ENCODE measurements at regions not wholly inside any gene's neighbourhood (a gene's known extent, or its start where the extent isn't known, plus 50 kb on each side); places are given as distances from the start of the nearest gene placed in this dataset.

DNA sequence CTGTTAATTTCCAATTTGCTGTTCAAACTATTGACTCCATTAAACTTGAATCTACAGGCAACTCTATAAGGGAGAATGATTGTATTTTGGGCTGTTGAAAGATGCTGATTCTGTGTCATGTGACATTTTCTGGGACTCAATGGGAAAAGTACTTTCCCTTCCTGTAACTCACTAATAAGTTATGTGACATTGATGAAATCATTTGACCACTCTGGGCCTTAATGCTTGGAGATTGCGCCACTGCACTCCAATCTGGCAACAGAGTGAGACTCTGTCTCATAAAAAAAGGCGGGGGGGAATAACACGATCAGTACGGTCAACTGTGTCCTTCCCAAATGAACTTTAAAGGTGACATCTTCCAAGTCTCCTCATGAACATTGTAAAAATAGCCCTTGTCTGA, 215.2 kb upstream of the SGO1 start:
- Histone ChIP-seq H3K9ac (ENCODE audit: extremely low read depth, insufficient read length, low read length) (no peak overlapping the region), H3K56ac (ENCODE audit: insufficient read length, low read depth, low read length) (no peak overlapping the region), H4K8ac (replicated peaks; ENCODE audit: insufficient read length, low read depth, low read length) (no peak overlapping the region), H3K4me1 (ENCODE audit: insufficient read depth, low read length) (no peaks in the 10 kb centered on the region), H2BK120ac (ENCODE audit: low read depth, low read length, poor library complexity, severe bottlenecking) (no peak overlapping the region), H3K23me2 (ENCODE audit: insufficient read length, low read depth, low read length, poor library complexity, severe bottlenecking) (no peaks in the 10 kb centered on the region), H3T11ph (ENCODE audit: low read length) (no peak overlapping the region), H2AK5ac (ENCODE audit: insufficient read length, low read length) (no peak overlapping the region), H3K27ac (ENCODE audit: insufficient read length, low read depth, low read length) (no peak overlapping the region), H4K5ac (ENCODE audit: insufficient read length, low read depth, low read length) (no peak overlapping the region), H4K91ac (ENCODE audit: insufficient read length, low read depth, low read length) (no peak overlapping the region), H2BK5ac (ENCODE audit: insufficient read length, low read length) (no peak overlapping the region), H3K23ac (ENCODE audit: insufficient read length, low read depth, low read length) (no peak overlapping the region), H3K18ac (ENCODE audit: insufficient read length, low read depth, low read length) (no peak overlapping the region), H3K79me2 (ENCODE audit: insufficient read depth, low read length) (no peaks in the 10 kb centered on the region), H4K20me1 (ENCODE audit: control insufficient read depth, insufficient read depth, insufficient read length) (no peaks in the 10 kb centered on the region), H3K14ac (ENCODE audit: insufficient read depth, low read length) (no peak overlapping the region), H2BK12ac (ENCODE audit: insufficient read length, low read depth, low read length) (no peak overlapping the region), H3K9me3 (ENCODE audit: control insufficient read depth, low read depth, low read length) (no peaks in the 10 kb centered on the region), H2BK20ac (ENCODE audit: low read depth, low read length, poor library complexity, severe bottlenecking) (no peak overlapping the region), H3K4ac (ENCODE audit: low read depth, low read length) (no peak overlapping the region), H3K27me3 (ENCODE audit: insufficient read depth, low read length) (no peaks in the 10 kb centered on the region), H2AFZ (ENCODE audit: low read length) (no peak overlapping the region), H3K4me2 (ENCODE audit: insufficient read depth, insufficient read length, low read length) (no peak overlapping the region), H2BK15ac (ENCODE audit: low read depth, low read length) (no peak overlapping the region), H3K79me1 (ENCODE audit: insufficient read depth, low read depth, low read length, poor library complexity, severe bottlenecking) (no peaks in the 10 kb centered on the region)
- peaks cover 6% of the 10 kb centered on the region in 2 experiments; a peak in 3 of 4 replicates for H3K4me1 Mint-ChIP-seq
- H3K36me3 Mint-ChIP-seq (ENCODE audit: insufficient read depth in 1 of 3, low read depth in 3 of 3): no peaks in the 10 kb centered on the region
- DNase-seq: no peak
- H3K27me3 Mint-ChIP-seq (ENCODE audit: low read depth): no peaks in the 10 kb centered on the region
- no peak overlapping the region for H3K4me3 Mint-ChIP-seq
- WGBS (ENCODE audit: extremely low coverage, insufficient read length, low lambda C conversion rate): no CpG with 5 or more reads among the region's 4 CpGs
- no peak overlapping the region for H3K27ac Mint-ChIP-seq
- H3K9me3 Mint-ChIP-seq: no peaks in the 10 kb centered on the region
- TF ChIP-seq, protein P1, sequence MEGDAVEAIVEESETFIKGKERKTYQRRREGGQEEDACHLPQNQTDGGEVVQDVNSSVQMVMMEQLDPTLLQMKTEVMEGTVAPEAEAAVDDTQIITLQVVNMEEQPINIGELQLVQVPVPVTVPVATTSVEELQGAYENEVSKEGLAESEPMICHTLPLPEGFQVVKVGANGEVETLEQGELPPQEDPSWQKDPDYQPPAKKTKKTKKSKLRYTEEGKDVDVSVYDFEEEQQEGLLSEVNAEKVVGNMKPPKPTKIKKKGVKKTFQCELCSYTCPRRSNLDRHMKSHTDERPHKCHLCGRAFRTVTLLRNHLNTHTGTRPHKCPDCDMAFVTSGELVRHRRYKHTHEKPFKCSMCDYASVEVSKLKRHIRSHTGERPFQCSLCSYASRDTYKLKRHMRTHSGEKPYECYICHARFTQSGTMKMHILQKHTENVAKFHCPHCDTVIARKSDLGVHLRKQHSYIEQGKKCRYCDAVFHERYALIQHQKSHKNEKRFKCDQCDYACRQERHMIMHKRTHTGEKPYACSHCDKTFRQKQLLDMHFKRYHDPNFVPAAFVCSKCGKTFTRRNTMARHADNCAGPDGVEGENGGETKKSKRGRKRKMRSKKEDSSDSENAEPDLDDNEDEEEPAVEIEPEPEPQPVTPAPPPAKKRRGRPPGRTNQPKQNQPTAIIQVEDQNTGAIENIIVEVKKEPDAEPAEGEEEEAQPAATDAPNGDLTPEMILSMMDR (conservative IDR thresholded peaks at IDR 0.05): no peak

Data from H9 (cell line).